Endothelial cell of umbilical vein (primary cell): ENCODE measurements at regions not wholly inside any gene's neighbourhood (a gene's known extent, or its start where the extent isn't known, plus 50 kb on each side); places are given as distances from the start of the nearest gene placed in this dataset.

ENCODE experiments used
- BruUV-seq: library from RNA; stranded (reverse); fragments of 400-500 nt; replicated peaks from 2 replicates; lab custom pipeline; 2021; lab: Mats Ljungman, UMichigan
- CTCF ChIA-PET: fragments of 300-600, 350-600 bp; sonication (Branson Sonifier 250); formaldehyde crosslinking; loops from one replicate; lab custom pipeline; 2021; ENCODE audit warnings: antibody characterized with exemption, inconsistent platforms; lab: Charles Lee
- POLR2A ChIA-PET: fragments of 300-600, 350-600 bp; sonication (Branson Sonifier 250); formaldehyde crosslinking; loops from one replicate; lab custom pipeline; 2021; ENCODE audit warnings: antibody characterized with exemption, inconsistent platforms; lab: Charles Lee
- DNase-seq: peaks from one replicate; pipeline ENCODE4 v3.0.0-alpha.2; 2011; ENCODE audit warnings: low read depth, low spot score
- FAIRE-seq: peaks from 2 replicates; lab custom pipeline; 2011; peaks lifted over from hg19 to GRCh38; lab: Jason Lieb, UNC
- H2AFZ ChIP-seq: 2 replicates; pipeline ENCODE4 v1.6.0; 2012; ENCODE audit warnings: low read depth, low read length, control low read depth, inconsistent platforms
- H3K27ac ChIP-seq: 2 replicates; pipeline ENCODE4 v1.5.1; 2011; ENCODE audit warnings: low read depth, mild to moderate bottlenecking, control low read depth, low read length, moderate library complexity; ENCODE audit not compliant: insufficient read depth
- H3K27me3 ChIP-seq, 2 experiments: 2 replicates each; pipeline versions ENCODE4 v1.6.0 to v1.6.1; 2011; ENCODE audit warnings: low read length in 2 of 2, mixed read lengths in 1 of 2; ENCODE audit not compliant: control insufficient read depth in 2 of 2, insufficient read depth in 2 of 2
- H3K36me3 ChIP-seq, 2 experiments: 2 replicates in 1 of 2; 3 replicates in 1 of 2; pipeline ENCODE4 v1.5.1; 2011; ENCODE audit warnings: low read length in 2 of 2, mild to moderate bottlenecking in 1 of 2, moderate library complexity in 1 of 2; ENCODE audit not compliant: control insufficient read depth in 2 of 2, insufficient read depth in 2 of 2; ENCODE audit errors: extremely low read depth in 1 of 2
- H3K4me1 ChIP-seq: 3 replicates; pipeline ENCODE4 v1.5.1; 2011; ENCODE audit warnings: mild to moderate bottlenecking, low read length; ENCODE audit not compliant: control insufficient read depth, insufficient read depth; ENCODE audit errors: extremely low read depth
- H3K4me2 ChIP-seq: 2 replicates; pipeline ENCODE4 v1.6.1; 2011; ENCODE audit warnings: low read length, control low read depth, mixed read lengths; ENCODE audit not compliant: insufficient read depth
- H3K4me3 ChIP-seq, 3 experiments: fragments of 200-600 bp in 1 of 3; sonication (generic), shearing (Covaris generic) in 1 of 3; replicated peaks in 1 of 3; 2 replicates each; pipeline ENCODE4 v1.5.1; 2011 to 2016; ENCODE audit warnings: control low read depth in 3 of 3, low read length in 3 of 3, mild to moderate bottlenecking in 2 of 3, inconsistent platforms in 1 of 3, low read depth in 1 of 3, moderate library complexity in 1 of 3; ENCODE audit not compliant: insufficient read depth in 1 of 3
- H3K79me2 ChIP-seq: 2 replicates; pipeline ENCODE4 v1.6.0; 2012; ENCODE audit warnings: low read length, inconsistent platforms; ENCODE audit not compliant: control insufficient read depth, insufficient read depth
- H3K9ac ChIP-seq: replicated peaks from 2 replicates; pipeline ENCODE3; 2011; ENCODE audit warnings: low read length, control low read depth; ENCODE audit not compliant: insufficient read depth; ENCODE audit errors: extremely low read depth
- H3K9me1 ChIP-seq: replicated peaks from 3 replicates; pipeline ENCODE4 v1.6.0; 2011; ENCODE audit warnings: mild to moderate bottlenecking, low read length; ENCODE audit not compliant: control insufficient read depth, insufficient read depth; ENCODE audit errors: extremely low read depth
- H3K9me3 ChIP-seq: replicated peaks from 2 replicates; pipeline ENCODE4 v1.5.1; 2012; ENCODE audit warnings: low read length, inconsistent platforms; ENCODE audit not compliant: control insufficient read depth, insufficient read depth
- H4K20me1 ChIP-seq: replicated peaks from 2 replicates; pipeline ENCODE3; 2011; ENCODE audit warnings: mild to moderate bottlenecking, low read length; ENCODE audit not compliant: control insufficient read depth, insufficient read depth; ENCODE audit errors: extremely low read depth
- EZH2 ChIP-seq: IDR thresholded peaks from 2 replicates; pipeline ENCODE4 v1.6.1; 2012; ENCODE audit warnings: borderline replicate concordance, low read depth, mild to moderate bottlenecking, moderate library complexity, low read length, inconsistent platforms; ENCODE audit not compliant: severe bottlenecking
- FOS ChIP-seq: IDR thresholded peaks from 2 replicates; pipeline ENCODE4 v1.6.1; 2011; ENCODE audit warnings: mild to moderate bottlenecking, low read length, moderate library complexity, borderline replicate concordance; ENCODE audit not compliant: insufficient read depth
- GATA2 ChIP-seq: IDR thresholded peaks from 2 replicates; pipeline ENCODE4 v1.7.0; 2011; ENCODE audit warnings: low read depth, mild to moderate bottlenecking, moderate library complexity, mixed read lengths, low read length; ENCODE audit not compliant: insufficient read length, insufficient read depth
- JUN ChIP-seq: IDR thresholded peaks from 2 replicates; pipeline ENCODE4 v1.6.1; 2011; ENCODE audit warnings: borderline replicate concordance, low read depth; ENCODE audit not compliant: insufficient read length, insufficient read depth
- MYC ChIP-seq: IDR thresholded peaks from one replicate; pipeline ENCODE4 v1.6.1; 2011; ENCODE audit warnings: mild to moderate bottlenecking, low read depth, low read length
- POLR2A ChIP-seq: IDR thresholded peaks from 2 replicates; pipeline ENCODE4 v1.6.1; 2012; ENCODE audit warnings: low read depth, mild to moderate bottlenecking, control low read depth, low read length
- POLR2AphosphoS5 ChIP-seq: IDR thresholded peaks from 2 replicates; pipeline ENCODE4 v1.6.1; 2012; ENCODE audit warnings: low read depth, mild to moderate bottlenecking, control low read depth, low read length, moderate library complexity; ENCODE audit not compliant: insufficient read depth
- dilution Hi-C: fragments of 300-500 bp; cut with MboI; formaldehyde crosslinking; loops from one replicate; pipeline ENCODE4 v1.15.0; 2019; ENCODE audit warnings: low sequenced_read_pairs; ENCODE audit not compliant: extremely low pct_ligation_motif_present
- intact Hi-C: fragments of 100-400 bp; cut with micrococcal nuclease; formaldehyde crosslinking; loops from one replicate; pipeline ENCODE4 v1.10.0; 2022
- TF ChIP-seq, protein P1 (sequence below): IDR thresholded peaks from 2 replicates; pipeline ENCODE4 v1.6.1; 2011; ENCODE audit not compliant: insufficient read depth, insufficient read length
- TF ChIP-seq, protein P2 (sequence below), 2 donors: IDR thresholded peaks; 1 replicate in 1 of 2; 2 replicates in 1 of 2; pipeline ENCODE4 v1.5.1; 2011; ENCODE audit warnings: low read length in 2 of 2, mild to moderate bottlenecking in 2 of 2, moderate library complexity in 2 of 2, control low read depth in 1 of 2, inconsistent platforms in 1 of 2, low read depth in 1 of 2; ENCODE audit not compliant: insufficient read depth in 1 of 2; ENCODE audit errors: extremely low read depth in 1 of 2

DNA sequence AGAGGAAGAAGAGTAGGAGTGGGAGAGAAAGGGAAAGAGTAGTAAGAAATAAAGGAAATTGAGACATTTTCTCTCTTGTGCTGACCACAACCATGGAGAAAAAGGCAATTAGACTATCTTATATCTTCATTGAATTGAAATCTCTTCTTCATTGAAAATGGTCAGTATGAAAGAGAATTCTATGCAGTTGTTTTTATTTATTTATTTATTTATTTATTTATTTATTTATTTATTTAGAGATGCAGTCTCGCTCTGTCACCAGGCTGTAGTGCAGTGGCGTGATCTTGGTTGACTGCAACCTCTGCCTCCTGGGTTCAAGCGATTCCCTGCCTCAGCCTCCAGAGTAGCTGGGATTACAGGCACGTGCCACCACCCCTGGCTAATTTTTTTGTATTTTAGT lies 447.1 kb downstream of the PTPRC start:
- H3K79me2 ChIP-seq: no peaks in the 10 kb centered on the region
- no TSS peak for BruUV-seq

More for the DNA sequence above, 447.1 kb downstream of the PTPRC start:
- no peaks in the 10 kb centered on the region for H4K20me1 ChIP-seq
- no peak overlapping the region for H2AFZ ChIP-seq
- intact Hi-C loops: no loop called here
- no peaks in the 10 kb centered on the region for H3K36me3 ChIP-seq
- no peak overlapping the region for H3K9ac ChIP-seq
- no peak overlapping the region for H3K4me2 ChIP-seq
- no peaks in the 10 kb centered on the region for H3K9me1 ChIP-seq
- no peak overlapping the region for H3K4me3 ChIP-seq
- dilution Hi-C loops: no loop called here
- H3K9me3 ChIP-seq: no peaks in the 10 kb centered on the region
- TF ChIP-seq EZH2 (no peak), GATA2 (no peak), FOS (no peak), POLR2A (no peak), POLR2AphosphoS5 (no peak), JUN (no peak), MYC (no peak)
- TF ChIP-seq, protein P1, sequence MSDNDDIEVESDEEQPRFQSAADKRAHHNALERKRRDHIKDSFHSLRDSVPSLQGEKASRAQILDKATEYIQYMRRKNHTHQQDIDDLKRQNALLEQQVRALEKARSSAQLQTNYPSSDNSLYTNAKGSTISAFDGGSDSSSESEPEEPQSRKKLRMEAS: no peak
- TF ChIP-seq, protein P2, sequence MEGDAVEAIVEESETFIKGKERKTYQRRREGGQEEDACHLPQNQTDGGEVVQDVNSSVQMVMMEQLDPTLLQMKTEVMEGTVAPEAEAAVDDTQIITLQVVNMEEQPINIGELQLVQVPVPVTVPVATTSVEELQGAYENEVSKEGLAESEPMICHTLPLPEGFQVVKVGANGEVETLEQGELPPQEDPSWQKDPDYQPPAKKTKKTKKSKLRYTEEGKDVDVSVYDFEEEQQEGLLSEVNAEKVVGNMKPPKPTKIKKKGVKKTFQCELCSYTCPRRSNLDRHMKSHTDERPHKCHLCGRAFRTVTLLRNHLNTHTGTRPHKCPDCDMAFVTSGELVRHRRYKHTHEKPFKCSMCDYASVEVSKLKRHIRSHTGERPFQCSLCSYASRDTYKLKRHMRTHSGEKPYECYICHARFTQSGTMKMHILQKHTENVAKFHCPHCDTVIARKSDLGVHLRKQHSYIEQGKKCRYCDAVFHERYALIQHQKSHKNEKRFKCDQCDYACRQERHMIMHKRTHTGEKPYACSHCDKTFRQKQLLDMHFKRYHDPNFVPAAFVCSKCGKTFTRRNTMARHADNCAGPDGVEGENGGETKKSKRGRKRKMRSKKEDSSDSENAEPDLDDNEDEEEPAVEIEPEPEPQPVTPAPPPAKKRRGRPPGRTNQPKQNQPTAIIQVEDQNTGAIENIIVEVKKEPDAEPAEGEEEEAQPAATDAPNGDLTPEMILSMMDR (IDR thresholded peaks at IDR 0.05; ENCODE audit: extremely low read depth in 1 of 2, insufficient read depth in 1 of 2, low read depth in 1 of 2, low read length in 2 of 2): no peak
- no peaks in the 10 kb centered on the region for H3K27me3 ChIP-seq
- no peak overlapping the region for H3K27ac ChIP-seq
- FAIRE-seq (no peak), DNase-seq (no peak)
- ChIA-PET CTCF (interaction anchor here (0.9 to 1.5 kb wide), 2 partner anchors 12 to 28 kb away, joined by 3 to 5 read pairs; no protein-coding TSS in a partner anchor), POLR2A (no interaction called here)
- H3K4me1 ChIP-seq: no peaks in the 10 kb centered on the region
